ENCODE measurements at regions not wholly inside any gene's neighbourhood (a gene's known extent, or its start where the extent isn't known, plus 50 kb on each side); places are given as distances from the start of the nearest gene placed in this dataset.

DNA sequence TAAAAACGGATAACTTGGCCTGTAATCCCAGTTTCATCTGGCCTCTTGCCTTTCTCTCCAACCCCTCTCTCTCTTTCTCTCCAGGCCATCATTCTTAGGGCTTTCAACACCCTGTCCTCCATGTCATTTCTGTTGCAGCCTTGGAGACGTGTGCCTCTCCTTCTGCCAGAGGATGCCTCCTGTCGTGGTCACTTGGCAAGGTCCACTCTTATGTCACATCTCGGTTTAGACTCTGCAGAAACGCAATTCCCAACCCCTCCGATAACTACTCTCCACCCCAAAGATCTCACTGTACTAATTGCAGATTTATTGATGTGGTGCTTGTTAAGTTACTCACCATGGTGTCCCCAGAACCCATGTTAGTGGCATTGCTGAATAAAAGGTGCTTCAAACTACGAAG, 787.3 kb upstream of the RBFOX1 start:
- TF ChIP-seq SNAI2 (CRISPR knock-in tag; IDR thresholded peaks at IDR 0.05) (no peak), PPARA (CRISPR knock-in tag; IDR thresholded peaks at IDR 0.05; ENCODE audit: borderline replicate concordance) (no peak), TOX (CRISPR knock-in tag; IDR thresholded peaks at IDR 0.05; ENCODE audit: borderline replicate concordance) (no peak), ZFP30 (CRISPR knock-in tag; IDR thresholded peaks at IDR 0.05) (no peak), ESRRG (CRISPR knock-in tag; IDR thresholded peaks at IDR 0.05) (no peak)
- no peak for ATAC-seq

DNA sequence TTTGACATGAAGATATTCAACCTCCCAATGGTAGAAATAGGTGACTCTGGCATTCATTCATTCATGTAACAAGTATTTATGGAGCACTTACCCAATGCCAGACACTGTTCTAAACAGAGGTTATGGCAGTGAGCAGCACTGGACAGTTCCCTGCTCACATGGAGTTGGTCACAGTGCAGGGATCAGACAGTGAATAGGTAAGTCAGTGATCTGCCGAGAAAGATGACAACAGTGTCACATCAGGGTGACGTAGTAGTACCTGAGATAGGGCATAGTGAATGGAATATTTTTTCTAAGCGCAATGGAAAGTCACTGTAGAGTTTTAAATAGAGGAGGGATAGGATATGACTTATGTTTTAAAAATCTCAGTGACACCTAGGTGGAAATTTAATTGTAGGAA, 791.4 kb upstream of the RBFOX1 start:
- TF ChIP-seq ZC3H10 (CRISPR knock-in tag; IDR thresholded peaks at IDR 0.05) (no peak), BACH2 (CRISPR knock-in tag; IDR thresholded peaks at IDR 0.05; ENCODE audit: borderline replicate concordance) (no peak), ZFP30 (CRISPR knock-in tag; IDR thresholded peaks at IDR 0.05) (no peak), ARNTL (CRISPR knock-in tag; IDR thresholded peaks at IDR 0.05; ENCODE audit: borderline replicate concordance, low read depth) (no peak)
- TF ChIP-seq, protein P1, sequence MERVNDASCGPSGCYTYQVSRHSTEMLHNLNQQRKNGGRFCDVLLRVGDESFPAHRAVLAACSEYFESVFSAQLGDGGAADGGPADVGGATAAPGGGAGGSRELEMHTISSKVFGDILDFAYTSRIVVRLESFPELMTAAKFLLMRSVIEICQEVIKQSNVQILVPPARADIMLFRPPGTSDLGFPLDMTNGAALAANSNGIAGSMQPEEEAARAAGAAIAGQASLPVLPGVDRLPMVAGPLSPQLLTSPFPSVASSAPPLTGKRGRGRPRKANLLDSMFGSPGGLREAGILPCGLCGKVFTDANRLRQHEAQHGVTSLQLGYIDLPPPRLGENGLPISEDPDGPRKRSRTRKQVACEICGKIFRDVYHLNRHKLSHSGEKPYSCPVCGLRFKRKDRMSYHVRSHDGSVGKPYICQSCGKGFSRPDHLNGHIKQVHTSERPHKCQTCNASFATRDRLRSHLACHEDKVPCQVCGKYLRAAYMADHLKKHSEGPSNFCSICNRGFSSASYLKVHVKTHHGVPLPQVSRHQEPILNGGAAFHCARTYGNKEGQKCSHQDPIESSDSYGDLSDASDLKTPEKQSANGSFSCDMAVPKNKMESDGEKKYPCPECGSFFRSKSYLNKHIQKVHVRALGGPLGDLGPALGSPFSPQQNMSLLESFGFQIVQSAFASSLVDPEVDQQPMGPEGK (CRISPR knock-in tag; IDR thresholded peaks at IDR 0.05; ENCODE audit: borderline replicate concordance) = no peak
- no peak for ATAC-seq

DNA sequence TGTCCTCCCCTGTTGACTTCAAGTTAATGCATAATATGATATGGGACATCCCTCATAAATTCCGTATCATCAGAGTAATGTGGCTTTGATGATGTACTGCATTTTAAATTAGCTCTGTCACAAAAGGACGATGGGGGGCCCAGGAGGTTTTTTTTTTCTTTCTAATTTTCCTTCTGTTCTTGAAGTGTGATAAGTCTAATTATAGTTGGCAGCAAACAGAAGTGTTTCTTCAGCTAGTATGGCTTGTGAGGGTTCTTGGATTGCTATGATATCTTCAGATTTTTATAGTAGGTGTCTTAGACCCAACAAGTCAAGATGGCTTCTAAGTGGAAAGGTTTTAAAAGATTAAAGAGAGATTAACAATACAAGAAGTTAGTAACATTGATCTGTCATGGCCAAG, 796.2 kb upstream of the RBFOX1 start:
- no peak for TF ChIP-seq ESRRG (CRISPR knock-in tag; IDR thresholded peaks at IDR 0.05)
- TF ChIP-seq, protein P2, sequence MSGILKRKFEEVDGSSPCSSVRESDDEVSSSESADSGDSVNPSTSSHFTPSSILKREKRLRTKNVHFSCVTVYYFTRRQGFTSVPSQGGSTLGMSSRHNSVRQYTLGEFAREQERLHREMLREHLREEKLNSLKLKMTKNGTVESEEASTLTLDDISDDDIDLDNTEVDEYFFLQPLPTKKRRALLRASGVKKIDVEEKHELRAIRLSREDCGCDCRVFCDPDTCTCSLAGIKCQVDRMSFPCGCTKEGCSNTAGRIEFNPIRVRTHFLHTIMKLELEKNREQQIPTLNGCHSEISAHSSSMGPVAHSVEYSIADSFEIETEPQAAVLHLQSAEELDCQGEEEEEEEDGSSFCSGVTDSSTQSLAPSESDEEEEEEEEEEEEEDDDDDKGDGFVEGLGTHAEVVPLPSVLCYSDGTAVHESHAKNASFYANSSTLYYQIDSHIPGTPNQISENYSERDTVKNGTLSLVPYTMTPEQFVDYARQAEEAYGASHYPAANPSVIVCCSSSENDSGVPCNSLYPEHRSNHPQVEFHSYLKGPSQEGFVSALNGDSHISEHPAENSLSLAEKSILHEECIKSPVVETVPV (CRISPR knock-in tag; IDR thresholded peaks at IDR 0.05) = no peak
- ATAC-seq = no peak

DNA sequence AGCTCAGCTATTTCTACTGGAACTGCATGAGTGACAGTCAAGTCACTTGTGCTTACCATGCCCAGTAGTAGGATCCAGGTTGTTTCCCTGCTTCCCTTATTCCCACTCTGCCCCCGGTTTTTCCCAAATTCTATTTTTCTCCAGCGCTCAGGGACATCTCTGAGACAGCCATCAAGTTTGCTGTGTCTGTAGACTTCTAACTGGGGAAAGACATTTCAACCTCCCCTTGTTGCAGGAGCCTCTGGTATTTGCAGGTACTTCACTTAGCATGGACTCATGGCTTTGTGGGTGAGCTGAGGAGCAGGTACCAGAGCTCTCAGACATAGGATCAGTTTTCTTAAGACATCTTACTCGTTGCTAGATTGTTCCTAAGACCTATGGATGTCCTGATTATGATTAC, 801.6 kb upstream of the RBFOX1 start:
- TF ChIP-seq ESRRG (CRISPR knock-in tag; IDR thresholded peaks at IDR 0.05) (no peak), ZNF8 (CRISPR knock-in tag; IDR thresholded peaks at IDR 0.05) (no peak), ZNF565 (CRISPR knock-in tag; conservative IDR thresholded peaks at IDR 0.05; ENCODE audit: low read depth) (no peak), ZFP3 (CRISPR knock-in tag; IDR thresholded peaks at IDR 0.05) (no peak), GLIS3 (CRISPR knock-in tag; IDR thresholded peaks at IDR 0.05) (no peak), ZC3H10 (CRISPR knock-in tag; IDR thresholded peaks at IDR 0.05) (no peak)
- TF ChIP-seq, protein P3, sequence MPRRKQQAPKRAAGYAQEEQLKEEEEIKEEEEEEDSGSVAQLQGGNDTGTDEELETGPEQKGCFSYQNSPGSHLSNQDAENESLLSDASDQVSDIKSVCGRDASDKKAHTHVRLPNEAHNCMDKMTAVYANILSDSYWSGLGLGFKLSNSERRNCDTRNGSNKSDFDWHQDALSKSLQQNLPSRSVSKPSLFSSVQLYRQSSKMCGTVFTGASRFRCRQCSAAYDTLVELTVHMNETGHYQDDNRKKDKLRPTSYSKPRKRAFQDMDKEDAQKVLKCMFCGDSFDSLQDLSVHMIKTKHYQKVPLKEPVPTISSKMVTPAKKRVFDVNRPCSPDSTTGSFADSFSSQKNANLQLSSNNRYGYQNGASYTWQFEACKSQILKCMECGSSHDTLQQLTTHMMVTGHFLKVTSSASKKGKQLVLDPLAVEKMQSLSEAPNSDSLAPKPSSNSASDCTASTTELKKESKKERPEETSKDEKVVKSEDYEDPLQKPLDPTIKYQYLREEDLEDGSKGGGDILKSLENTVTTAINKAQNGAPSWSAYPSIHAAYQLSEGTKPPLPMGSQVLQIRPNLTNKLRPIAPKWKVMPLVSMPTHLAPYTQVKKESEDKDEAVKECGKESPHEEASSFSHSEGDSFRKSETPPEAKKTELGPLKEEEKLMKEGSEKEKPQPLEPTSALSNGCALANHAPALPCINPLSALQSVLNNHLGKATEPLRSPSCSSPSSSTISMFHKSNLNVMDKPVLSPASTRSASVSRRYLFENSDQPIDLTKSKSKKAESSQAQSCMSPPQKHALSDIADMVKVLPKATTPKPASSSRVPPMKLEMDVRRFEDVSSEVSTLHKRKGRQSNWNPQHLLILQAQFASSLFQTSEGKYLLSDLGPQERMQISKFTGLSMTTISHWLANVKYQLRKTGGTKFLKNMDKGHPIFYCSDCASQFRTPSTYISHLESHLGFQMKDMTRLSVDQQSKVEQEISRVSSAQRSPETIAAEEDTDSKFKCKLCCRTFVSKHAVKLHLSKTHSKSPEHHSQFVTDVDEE (CRISPR knock-in tag; IDR thresholded peaks at IDR 0.05) = no peak
- TF ChIP-seq, protein P1 (CRISPR knock-in tag; IDR thresholded peaks at IDR 0.05; ENCODE audit: borderline replicate concordance) = no peak
- ATAC-seq = no peak

DNA sequence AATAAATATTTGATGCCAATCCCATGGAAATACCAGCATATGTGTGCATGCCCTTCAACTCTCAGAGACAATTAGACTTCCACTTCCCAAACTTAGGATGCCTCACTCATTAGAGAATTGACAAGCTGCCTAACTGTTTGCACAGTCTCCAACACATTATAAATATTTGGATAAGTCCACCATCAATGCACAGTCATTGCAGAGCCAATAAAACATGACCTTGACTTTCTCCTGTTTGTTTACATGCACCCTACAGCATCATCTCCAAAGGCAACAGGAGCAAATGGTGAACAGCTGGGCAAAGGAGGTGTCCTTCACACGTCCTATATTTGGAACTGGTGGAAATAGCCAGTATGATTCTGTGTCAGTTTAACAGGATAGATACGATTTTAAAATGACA, 804.4 kb upstream of the RBFOX1 start:
- no peak for ATAC-seq
- no peak for TF ChIP-seq PPARA (CRISPR knock-in tag; IDR thresholded peaks at IDR 0.05; ENCODE audit: borderline replicate concordance)

DNA sequence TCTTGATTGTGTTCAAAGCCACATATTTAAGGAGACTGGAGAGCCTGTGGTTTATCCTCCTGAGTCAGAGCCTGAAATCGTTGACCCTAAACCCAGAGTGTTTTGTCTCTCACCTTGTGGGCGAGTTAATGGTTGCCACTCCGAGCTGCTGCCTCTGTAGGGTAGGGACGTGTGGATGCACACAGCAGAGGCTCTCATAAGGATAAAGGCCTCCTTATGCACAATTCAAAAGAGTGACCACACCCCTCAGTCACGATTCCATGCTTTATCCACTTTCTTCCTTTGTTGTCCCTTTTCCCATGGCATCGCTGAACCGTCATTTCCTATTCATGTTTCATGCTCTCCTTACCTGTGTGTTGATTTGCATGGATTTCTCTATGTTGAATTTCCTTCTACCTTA, 805.0 kb upstream of the RBFOX1 start:
- no peak for ATAC-seq
- TF ChIP-seq ZC3H10 (CRISPR knock-in tag; IDR thresholded peaks at IDR 0.05) = no peak
- TF ChIP-seq ZFP30 (CRISPR knock-in tag; IDR thresholded peaks at IDR 0.05) = no peak
- TF ChIP-seq ESRRG (CRISPR knock-in tag; IDR thresholded peaks at IDR 0.05) = no peak
- TF ChIP-seq, protein P2 (CRISPR knock-in tag; IDR thresholded peaks at IDR 0.05) = no peak
- no peak for TF ChIP-seq TCF4 (CRISPR knock-in tag; IDR thresholded peaks at IDR 0.05; ENCODE audit: borderline replicate concordance)
- TF ChIP-seq PPARA (CRISPR knock-in tag; IDR thresholded peaks at IDR 0.05; ENCODE audit: borderline replicate concordance) = no peak
- TF ChIP-seq RARB (CRISPR knock-in tag; IDR thresholded peaks at IDR 0.05) = no peak
- no peak for TF ChIP-seq ISL1 (CRISPR knock-in tag; IDR thresholded peaks at IDR 0.05)
- TF ChIP-seq TOX (CRISPR knock-in tag; IDR thresholded peaks at IDR 0.05; ENCODE audit: borderline replicate concordance) = no peak
- TF ChIP-seq CSDC2 (CRISPR knock-in tag; IDR thresholded peaks at IDR 0.05) = no peak
- TF ChIP-seq GLIS3 (CRISPR knock-in tag; IDR thresholded peaks at IDR 0.05) = no peak
- no peak for TF ChIP-seq SNAI2 (CRISPR knock-in tag; IDR thresholded peaks at IDR 0.05)
- TF ChIP-seq, protein P4, sequence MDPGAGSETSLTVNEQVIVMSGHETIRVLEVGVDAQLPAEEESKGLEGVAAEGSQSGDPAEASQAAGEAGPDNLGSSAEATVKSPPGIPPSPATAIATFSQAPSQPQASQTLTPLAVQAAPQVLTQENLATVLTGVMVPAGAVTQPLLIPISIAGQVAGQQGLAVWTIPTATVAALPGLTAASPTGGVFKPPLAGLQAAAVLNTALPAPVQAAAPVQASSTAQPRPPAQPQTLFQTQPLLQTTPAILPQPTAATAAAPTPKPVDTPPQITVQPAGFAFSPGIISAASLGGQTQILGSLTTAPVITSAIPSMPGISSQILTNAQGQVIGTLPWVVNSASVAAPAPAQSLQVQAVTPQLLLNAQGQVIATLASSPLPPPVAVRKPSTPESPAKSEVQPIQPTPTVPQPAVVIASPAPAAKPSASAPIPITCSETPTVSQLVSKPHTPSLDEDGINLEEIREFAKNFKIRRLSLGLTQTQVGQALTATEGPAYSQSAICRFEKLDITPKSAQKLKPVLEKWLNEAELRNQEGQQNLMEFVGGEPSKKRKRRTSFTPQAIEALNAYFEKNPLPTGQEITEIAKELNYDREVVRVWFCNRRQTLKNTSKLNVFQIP (CRISPR knock-in tag; IDR thresholded peaks at IDR 0.05; ENCODE audit: borderline replicate concordance, low read depth) = no peak
- no peak for TF ChIP-seq ZNF565 (CRISPR knock-in tag; conservative IDR thresholded peaks at IDR 0.05; ENCODE audit: low read depth)
- TF ChIP-seq OSR1 (CRISPR knock-in tag; IDR thresholded peaks at IDR 0.05) = no peak
- TF ChIP-seq ZNF8 (CRISPR knock-in tag; IDR thresholded peaks at IDR 0.05) = no peak

Measured in SK-N-SH treated with all-trans-retinoic acid at 6 μM for 48 hours (cell line).